GM23338 (cell line): ENCODE measurements at regions not wholly inside any gene's neighbourhood (a gene's known extent, or its start where the extent isn't known, plus 50 kb on each side); places are given as distances from the start of the nearest gene placed in this dataset.

Source experiments
- ATAC-seq: fragments of 200-7000 bp; cut with Tn5 transposase; 3 replicates; pipeline ENCODE4 v1.9.1; 2020
- DNase-seq: peaks from one replicate; pipeline ENCODE4 v3.0.0-alpha.2; 2015; ENCODE audit warnings: low spot score
- H2AFZ ChIP-seq: fragments of 200-600 bp; sonication (generic); 2 replicates; pipeline ENCODE4 v1.8.0; 2016; ENCODE audit warnings: antibody characterized with exemption, mild to moderate bottlenecking, moderate library complexity
- H3F3A ChIP-seq: fragments of 200-600 bp; sonication (generic); replicated peaks from 2 replicates; pipeline ENCODE4 v1.8.0; 2017; ENCODE audit warnings: antibody characterized with exemption, mixed run types, low read depth
- H3K27ac ChIP-seq: fragments of 200-600 bp; sonication (generic); 2 replicates; pipeline ENCODE4 v1.6.1; 2016; ENCODE audit warnings: low read depth
- H3K27me3 ChIP-seq: fragments of 200-600 bp; sonication (generic); 2 replicates; pipeline ENCODE4 v1.8.0; 2016; ENCODE audit warnings: mild to moderate bottlenecking, mixed run types, moderate library complexity; ENCODE audit not compliant: insufficient read depth
- H3K36me3 ChIP-seq: fragments of 200-600 bp; sonication (generic); 2 replicates; pipeline ENCODE4 v1.8.0; 2016; ENCODE audit warnings: mild to moderate bottlenecking; ENCODE audit not compliant: insufficient read depth
- H3K4me1 ChIP-seq: fragments of 200-600 bp; sonication (generic); 2 replicates; pipeline ENCODE4 v1.8.0; 2016; ENCODE audit warnings: mild to moderate bottlenecking, moderate library complexity; ENCODE audit not compliant: insufficient read depth
- H3K4me2 ChIP-seq: fragments of 200-600 bp; sonication (generic); 2 replicates; pipeline ENCODE4 v1.7.1; 2017; ENCODE audit warnings: mixed run types
- H3K4me3 ChIP-seq: fragments of 200-600 bp; sonication (generic); 2 replicates; pipeline ENCODE4 v1.6.1; 2016; ENCODE audit warnings: mixed run types
- H3K79me2 ChIP-seq: fragments of 200-600 bp; sonication (generic); replicated peaks from 2 replicates; pipeline ENCODE4 v1.8.0; 2017; ENCODE audit warnings: mild to moderate bottlenecking; ENCODE audit not compliant: insufficient read depth
- H3K9me2 ChIP-seq: fragments of 200-600 bp; sonication (generic); 2 replicates; pipeline ENCODE4 v1.8.0; 2017; ENCODE audit not compliant: insufficient read depth
- H4K20me1 ChIP-seq: fragments of 200-600 bp; sonication (generic); replicated peaks from 2 replicates; pipeline ENCODE4 v1.8.0; 2017; ENCODE audit warnings: mild to moderate bottlenecking; ENCODE audit not compliant: insufficient read depth
- H3K27ac Mint-ChIP-seq: 2 replicates; pipeline ENCODE4 v1.8.0; 2020; ENCODE audit warnings: inconsistent platforms, mild to moderate bottlenecking, moderate library complexity, mixed read lengths
- H3K27me3 Mint-ChIP-seq: 3 replicates; pipeline ENCODE4 v1.8.0; 2022; ENCODE audit warnings: low read depth, mild to moderate bottlenecking, moderate library complexity, mixed read lengths, inconsistent platforms; ENCODE audit not compliant: insufficient read depth, poor library complexity
- H3K36me3 Mint-ChIP-seq: 3 replicates; pipeline ENCODE4 v1.8.0; 2021; ENCODE audit warnings: low read depth, mild to moderate bottlenecking, inconsistent platforms, moderate library complexity, mixed read lengths
- H3K4me1 Mint-ChIP-seq: 3 replicates; pipeline ENCODE4 v1.8.0; 2020; ENCODE audit warnings: mild to moderate bottlenecking, inconsistent platforms, mixed read lengths
- H3K4me3 Mint-ChIP-seq: 3 replicates; pipeline ENCODE4 v1.8.0; 2021; ENCODE audit warnings: moderate library complexity, mild to moderate bottlenecking, inconsistent platforms, mixed read lengths
- H3K9me3 Mint-ChIP-seq: 3 replicates; pipeline ENCODE4 v1.8.0; 2020; ENCODE audit warnings: moderate library complexity, mild to moderate bottlenecking, inconsistent platforms, mixed read lengths
- EZH2phosphoT487 ChIP-seq: fragments of 200-600 bp; sonication (generic); IDR thresholded peaks from one replicate; pipeline ENCODE4 v1.8.1; 2018; ENCODE audit warnings: antibody characterized with exemption; ENCODE audit not compliant: unreplicated experiment
- TF ChIP-seq, protein P1 (sequence below): fragments of 250-450 bp; sonication (Bioruptor Pico); IDR thresholded peaks from 2 replicates; pipeline ENCODE4 v1.5.0; 2020; ENCODE audit warnings: mild to moderate bottlenecking, moderate library complexity
- TF ChIP-seq, protein P2 (sequence below): IDR thresholded peaks from 2 replicates; pipeline ENCODE4 v1.6.1; 2016; ENCODE audit warnings: antibody characterized with exemption
- TF ChIP-seq, protein P3 (sequence below): IDR thresholded peaks from one replicate; pipeline ENCODE4 v1.6.1; 2018; ENCODE audit warnings: antibody characterized with exemption; ENCODE audit not compliant: unreplicated experiment

DNA sequence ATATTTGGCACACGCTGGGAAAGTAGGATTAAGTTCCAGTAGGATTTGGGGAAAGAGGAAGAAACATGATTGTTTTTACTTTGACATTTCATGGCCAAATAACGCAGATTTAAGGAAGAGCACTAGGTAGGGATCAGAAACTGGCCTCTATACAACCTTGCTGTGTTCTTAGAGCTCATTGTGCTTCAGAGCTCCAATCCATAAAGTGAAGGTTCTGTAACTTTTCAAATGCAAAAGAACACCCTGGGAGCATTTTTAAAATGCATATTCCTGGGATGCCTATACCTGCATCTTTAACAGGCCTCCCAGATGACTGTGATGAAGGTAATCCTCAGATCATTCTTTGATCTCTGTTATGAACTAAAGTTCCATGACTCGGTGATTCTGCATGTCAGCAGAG lies 77.1 kb downstream of the YIPF5 start (continued):
- TF ChIP-seq, protein P1, sequence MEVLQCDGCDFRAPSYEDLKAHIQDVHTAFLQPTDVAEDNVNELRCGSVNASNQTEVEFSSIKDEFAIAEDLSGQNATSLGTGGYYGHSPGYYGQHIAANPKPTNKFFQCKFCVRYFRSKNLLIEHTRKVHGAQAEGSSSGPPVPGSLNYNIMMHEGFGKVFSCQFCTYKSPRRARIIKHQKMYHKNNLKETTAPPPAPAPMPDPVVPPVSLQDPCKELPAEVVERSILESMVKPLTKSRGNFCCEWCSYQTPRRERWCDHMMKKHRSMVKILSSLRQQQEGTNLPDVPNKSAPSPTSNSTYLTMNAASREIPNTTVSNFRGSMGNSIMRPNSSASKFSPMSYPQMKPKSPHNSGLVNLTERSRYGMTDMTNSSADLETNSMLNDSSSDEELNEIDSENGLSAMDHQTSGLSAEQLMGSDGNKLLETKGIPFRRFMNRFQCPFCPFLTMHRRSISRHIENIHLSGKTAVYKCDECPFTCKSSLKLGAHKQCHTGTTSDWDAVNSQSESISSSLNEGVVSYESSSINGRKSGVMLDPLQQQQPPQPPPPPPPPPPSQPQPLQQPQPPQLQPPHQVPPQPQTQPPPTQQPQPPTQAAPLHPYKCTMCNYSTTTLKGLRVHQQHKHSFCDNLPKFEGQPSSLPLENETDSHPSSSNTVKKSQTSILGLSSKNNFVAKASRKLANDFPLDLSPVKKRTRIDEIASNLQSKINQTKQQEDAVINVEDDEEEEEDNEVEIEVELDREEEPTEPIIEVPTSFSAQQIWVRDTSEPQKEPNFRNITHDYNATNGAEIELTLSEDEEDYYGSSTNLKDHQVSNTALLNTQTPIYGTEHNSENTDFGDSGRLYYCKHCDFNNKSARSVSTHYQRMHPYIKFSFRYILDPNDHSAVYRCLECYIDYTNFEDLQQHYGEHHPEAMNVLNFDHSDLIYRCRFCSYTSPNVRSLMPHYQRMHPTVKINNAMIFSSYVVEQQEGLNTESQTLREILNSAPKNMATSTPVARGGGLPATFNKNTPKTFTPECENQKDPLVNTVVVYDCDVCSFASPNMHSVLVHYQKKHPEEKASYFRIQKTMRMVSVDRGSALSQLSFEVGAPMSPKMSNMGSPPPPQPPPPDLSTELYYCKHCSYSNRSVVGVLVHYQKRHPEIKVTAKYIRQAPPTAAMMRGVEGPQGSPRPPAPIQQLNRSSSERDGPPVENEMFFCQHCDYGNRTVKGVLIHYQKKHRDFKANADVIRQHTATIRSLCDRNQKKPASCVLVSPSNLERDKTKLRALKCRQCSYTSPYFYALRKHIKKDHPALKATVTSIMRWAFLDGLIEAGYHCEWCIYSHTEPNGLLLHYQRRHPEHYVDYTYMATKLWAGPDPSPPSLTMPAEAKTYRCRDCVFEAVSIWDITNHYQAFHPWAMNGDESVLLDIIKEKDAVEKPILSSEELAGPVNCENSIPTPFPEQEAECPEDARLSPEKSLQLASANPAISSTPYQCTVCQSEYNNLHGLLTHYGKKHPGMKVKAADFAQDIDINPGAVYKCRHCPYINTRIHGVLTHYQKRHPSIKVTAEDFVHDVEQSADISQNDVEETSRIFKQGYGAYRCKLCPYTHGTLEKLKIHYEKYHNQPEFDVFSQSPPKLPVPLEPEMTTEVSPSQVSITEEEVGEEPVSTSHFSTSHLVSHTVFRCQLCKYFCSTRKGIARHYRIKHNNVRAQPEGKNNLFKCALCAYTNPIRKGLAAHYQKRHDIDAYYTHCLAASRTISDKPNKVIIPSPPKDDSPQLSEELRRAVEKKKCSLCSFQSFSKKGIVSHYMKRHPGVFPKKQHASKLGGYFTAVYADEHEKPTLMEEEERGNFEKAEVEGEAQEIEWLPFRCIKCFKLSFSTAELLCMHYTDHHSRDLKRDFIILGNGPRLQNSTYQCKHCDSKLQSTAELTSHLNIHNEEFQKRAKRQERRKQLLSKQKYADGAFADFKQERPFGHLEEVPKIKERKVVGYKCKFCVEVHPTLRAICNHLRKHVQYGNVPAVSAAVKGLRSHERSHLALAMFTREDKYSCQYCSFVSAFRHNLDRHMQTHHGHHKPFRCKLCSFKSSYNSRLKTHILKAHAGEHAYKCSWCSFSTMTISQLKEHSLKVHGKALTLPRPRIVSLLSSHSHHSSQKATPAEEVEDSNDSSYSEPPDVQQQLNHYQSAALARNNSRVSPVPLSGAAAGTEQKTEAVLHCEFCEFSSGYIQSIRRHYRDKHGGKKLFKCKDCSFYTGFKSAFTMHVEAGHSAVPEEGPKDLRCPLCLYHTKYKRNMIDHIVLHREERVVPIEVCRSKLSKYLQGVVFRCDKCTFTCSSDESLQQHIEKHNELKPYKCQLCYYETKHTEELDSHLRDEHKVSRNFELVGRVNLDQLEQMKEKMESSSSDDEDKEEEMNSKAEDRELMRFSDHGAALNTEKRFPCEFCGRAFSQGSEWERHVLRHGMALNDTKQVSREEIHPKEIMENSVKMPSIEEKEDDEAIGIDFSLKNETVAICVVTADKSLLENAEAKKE: peak; percentile 69
- no peak for TF ChIP-seq EZH2phosphoT487

DNA sequence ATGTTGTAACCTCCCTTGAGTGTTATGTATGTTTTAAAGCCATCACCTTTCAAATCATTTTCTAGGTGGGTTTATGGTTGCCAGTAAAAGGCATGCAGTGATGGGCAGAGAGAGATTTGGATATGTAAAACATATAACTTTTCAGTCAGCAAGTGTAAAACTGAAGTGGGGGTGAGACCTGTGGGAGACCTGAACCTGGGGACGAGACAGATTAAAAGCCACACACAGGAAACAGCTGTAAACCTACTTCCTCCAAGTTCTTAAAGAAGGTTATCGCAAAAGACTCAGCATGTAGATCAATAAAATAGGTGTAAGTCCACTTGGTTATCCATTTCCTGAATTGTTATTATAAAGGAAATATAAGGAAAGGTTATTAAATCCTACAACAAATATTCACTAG lies 76.6 kb downstream of the YIPF5 start:
- 0 out of 2 replicates have a peak overlapping the region, but pooled peaks have one; percentile 22 for H3K4me2 ChIP-seq
- no peaks in the 10 kb centered on the region for H3K36me3 ChIP-seq
- no peaks in the 10 kb centered on the region for H3K36me3 Mint-ChIP-seq
- no peak overlapping the region for H3K4me3 Mint-ChIP-seq
- no peaks in the 10 kb centered on the region for H3F3A ChIP-seq
- H3K4me3 ChIP-seq: no peak overlapping the region
- H3K27me3 ChIP-seq: peaks cover 70% of the 10 kb centered on the region
- H3K27me3 Mint-ChIP-seq: peaks cover 28% of the 10 kb centered on the region
- H4K20me1 ChIP-seq: 0 out of 2 replicates have a peak, but pooled peaks cover 3% of the 10 kb centered on the region
- peaks cover 12% of the 10 kb centered on the region for H3K4me1 ChIP-seq
- H3K27ac Mint-ChIP-seq: no peak overlapping the region
- H3K9me2 ChIP-seq: no peaks in the 10 kb centered on the region
- no peak overlapping the region for H2AFZ ChIP-seq
- ATAC-seq: no peak
- H3K27ac ChIP-seq: no peak overlapping the region
- peaks cover 13% of the 10 kb centered on the region for H3K4me1 Mint-ChIP-seq
- H3K9me3 Mint-ChIP-seq: peaks cover 4% of the 10 kb centered on the region; the same call in 1 of the 3 replicates
- no peaks in the 10 kb centered on the region for H3K79me2 ChIP-seq
- DNase-seq: no peak
- TF ChIP-seq, protein P1: no peak
- TF ChIP-seq, protein P2, sequence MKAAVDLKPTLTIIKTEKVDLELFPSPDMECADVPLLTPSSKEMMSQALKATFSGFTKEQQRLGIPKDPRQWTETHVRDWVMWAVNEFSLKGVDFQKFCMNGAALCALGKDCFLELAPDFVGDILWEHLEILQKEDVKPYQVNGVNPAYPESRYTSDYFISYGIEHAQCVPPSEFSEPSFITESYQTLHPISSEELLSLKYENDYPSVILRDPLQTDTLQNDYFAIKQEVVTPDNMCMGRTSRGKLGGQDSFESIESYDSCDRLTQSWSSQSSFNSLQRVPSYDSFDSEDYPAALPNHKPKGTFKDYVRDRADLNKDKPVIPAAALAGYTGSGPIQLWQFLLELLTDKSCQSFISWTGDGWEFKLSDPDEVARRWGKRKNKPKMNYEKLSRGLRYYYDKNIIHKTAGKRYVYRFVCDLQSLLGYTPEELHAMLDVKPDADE: no peak
- TF ChIP-seq, protein P3, sequence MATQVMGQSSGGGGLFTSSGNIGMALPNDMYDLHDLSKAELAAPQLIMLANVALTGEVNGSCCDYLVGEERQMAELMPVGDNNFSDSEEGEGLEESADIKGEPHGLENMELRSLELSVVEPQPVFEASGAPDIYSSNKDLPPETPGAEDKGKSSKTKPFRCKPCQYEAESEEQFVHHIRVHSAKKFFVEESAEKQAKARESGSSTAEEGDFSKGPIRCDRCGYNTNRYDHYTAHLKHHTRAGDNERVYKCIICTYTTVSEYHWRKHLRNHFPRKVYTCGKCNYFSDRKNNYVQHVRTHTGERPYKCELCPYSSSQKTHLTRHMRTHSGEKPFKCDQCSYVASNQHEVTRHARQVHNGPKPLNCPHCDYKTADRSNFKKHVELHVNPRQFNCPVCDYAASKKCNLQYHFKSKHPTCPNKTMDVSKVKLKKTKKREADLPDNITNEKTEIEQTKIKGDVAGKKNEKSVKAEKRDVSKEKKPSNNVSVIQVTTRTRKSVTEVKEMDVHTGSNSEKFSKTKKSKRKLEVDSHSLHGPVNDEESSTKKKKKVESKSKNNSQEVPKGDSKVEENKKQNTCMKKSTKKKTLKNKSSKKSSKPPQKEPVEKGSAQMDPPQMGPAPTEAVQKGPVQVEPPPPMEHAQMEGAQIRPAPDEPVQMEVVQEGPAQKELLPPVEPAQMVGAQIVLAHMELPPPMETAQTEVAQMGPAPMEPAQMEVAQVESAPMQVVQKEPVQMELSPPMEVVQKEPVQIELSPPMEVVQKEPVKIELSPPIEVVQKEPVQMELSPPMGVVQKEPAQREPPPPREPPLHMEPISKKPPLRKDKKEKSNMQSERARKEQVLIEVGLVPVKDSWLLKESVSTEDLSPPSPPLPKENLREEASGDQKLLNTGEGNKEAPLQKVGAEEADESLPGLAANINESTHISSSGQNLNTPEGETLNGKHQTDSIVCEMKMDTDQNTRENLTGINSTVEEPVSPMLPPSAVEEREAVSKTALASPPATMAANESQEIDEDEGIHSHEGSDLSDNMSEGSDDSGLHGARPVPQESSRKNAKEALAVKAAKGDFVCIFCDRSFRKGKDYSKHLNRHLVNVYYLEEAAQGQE: no peak
